K562 (cell line): ENCODE measurements at regions not wholly inside any gene's neighbourhood (a gene's known extent, or its start where the extent isn't known, plus 50 kb on each side); places are given as distances from the start of the nearest gene placed in this dataset.

Source experiments
- ATF2 ChIP-seq: sonication (generic); formaldehyde crosslinking; IDR thresholded peaks from 2 replicates; pipeline ENCODE4 v1.8.1; 2022; ENCODE audit warnings: missing genetic modification reagents
- CREB3 ChIP-seq: fragments of 450-650 bp; conservative IDR thresholded peaks from 2 replicates; pipeline ENCODE4 v1.6.1; 2016; ENCODE audit warnings: missing genetic modification characterization, low read depth, mild to moderate bottlenecking, missing compliant biosample characterization, moderate library complexity
- CTCF ChIP-seq, 3 experiments: IDR thresholded peaks in 2 of 3; conservative IDR thresholded peaks in 1 of 3; 2 replicates each; pipeline ENCODE4 v1.5.1; 2011 to 2012; ENCODE audit warnings: low read length in 3 of 3, mild to moderate bottlenecking in 3 of 3, control low read depth in 2 of 3, improper control_type of control experiment in 1 of 3, inconsistent platforms in 1 of 3, low read depth in 1 of 3, mixed read lengths in 1 of 3, moderate library complexity in 1 of 3; ENCODE audit not compliant: insufficient read depth in 2 of 3
- EP300 ChIP-seq: IDR thresholded peaks from 2 replicates; pipeline ENCODE4 v1.6.1; 2012; ENCODE audit warnings: low read length, improper control_type of control experiment
- EZH2 ChIP-seq: IDR thresholded peaks from 2 replicates; pipeline ENCODE4 v1.6.1; 2012; ENCODE audit warnings: low read depth, mild to moderate bottlenecking, inconsistent platforms, low read length, borderline replicate concordance
- FOXA1 ChIP-seq: fragments of 450-650 bp; IDR thresholded peaks from 2 replicates; pipeline ENCODE4 v1.6.1; 2016; ENCODE audit warnings: mild to moderate bottlenecking, borderline replicate concordance
- POLR2A ChIP-seq: fragments of 450-650 bp; conservative IDR thresholded peaks from 2 replicates; pipeline ENCODE4 v1.6.1; 2016
- POLR2AphosphoS5 ChIP-seq: IDR thresholded peaks from 2 replicates; pipeline ENCODE4 v1.6.1; 2011; ENCODE audit warnings: mild to moderate bottlenecking, low read depth, low read length, moderate library complexity; ENCODE audit not compliant: control insufficient read depth, insufficient read depth
- RNF2 ChIP-seq: sonication (generic); IDR thresholded peaks from 2 replicates; pipeline ENCODE4 v1.6.1; 2016
- SNRNP70 ChIP-seq: fragments of 200-400 bp; formaldehyde crosslinking; optimal IDR thresholded peaks from 2 replicates; pipeline ENCODE3; 2017; ENCODE audit warnings: low read depth, low read length
- USF2 ChIP-seq: sonication (generic); formaldehyde crosslinking; IDR thresholded peaks from 2 replicates; pipeline ENCODE4 v1.5.0; 2020; ENCODE audit warnings: missing genetic modification reagents
- ZFP30 ChIP-seq: fragments of 250-450 bp; sonication (Bioruptor Pico); IDR thresholded peaks from 2 replicates; pipeline ENCODE4 v1.8.0; 2022; ENCODE audit warnings: moderate library complexity, mild to moderate bottlenecking, inconsistent platforms, borderline replicate concordance
- TF ChIP-seq, protein P1 (sequence below): sonication (generic); formaldehyde crosslinking; IDR thresholded peaks from 2 replicates; pipeline ENCODE4 v1.8.0; 2022; ENCODE audit warnings: missing genetic modification reagents, mild to moderate bottlenecking, borderline replicate concordance

GRCh38 chr10:2252096-2252495 lies 514.8 kb upstream of the ADARB2 start:
- TF ChIP-seq SNRNP70: no peak
- no peak for TF ChIP-seq FOXA1
- no peak for TF ChIP-seq ATF2
- TF ChIP-seq EP300: no peak
- no peak for TF ChIP-seq POLR2A
- TF ChIP-seq ZFP30 (CRISPR knock-in tag): no peak
- no peak for TF ChIP-seq CREB3
- TF ChIP-seq EZH2: no peak
- TF ChIP-seq POLR2AphosphoS5: no peak
- TF ChIP-seq CTCF (IDR thresholded peaks at IDR 0.05 in 2 of 3, conservative IDR thresholded peaks at IDR 0.05 in 1 of 3; ENCODE audit: insufficient read depth in 2 of 3, low read depth in 1 of 3, low read length in 3 of 3): no peak
- no peak for TF ChIP-seq RNF2
- TF ChIP-seq USF2 (CRISPR knock-in tag): no peak
- TF ChIP-seq, protein P1, sequence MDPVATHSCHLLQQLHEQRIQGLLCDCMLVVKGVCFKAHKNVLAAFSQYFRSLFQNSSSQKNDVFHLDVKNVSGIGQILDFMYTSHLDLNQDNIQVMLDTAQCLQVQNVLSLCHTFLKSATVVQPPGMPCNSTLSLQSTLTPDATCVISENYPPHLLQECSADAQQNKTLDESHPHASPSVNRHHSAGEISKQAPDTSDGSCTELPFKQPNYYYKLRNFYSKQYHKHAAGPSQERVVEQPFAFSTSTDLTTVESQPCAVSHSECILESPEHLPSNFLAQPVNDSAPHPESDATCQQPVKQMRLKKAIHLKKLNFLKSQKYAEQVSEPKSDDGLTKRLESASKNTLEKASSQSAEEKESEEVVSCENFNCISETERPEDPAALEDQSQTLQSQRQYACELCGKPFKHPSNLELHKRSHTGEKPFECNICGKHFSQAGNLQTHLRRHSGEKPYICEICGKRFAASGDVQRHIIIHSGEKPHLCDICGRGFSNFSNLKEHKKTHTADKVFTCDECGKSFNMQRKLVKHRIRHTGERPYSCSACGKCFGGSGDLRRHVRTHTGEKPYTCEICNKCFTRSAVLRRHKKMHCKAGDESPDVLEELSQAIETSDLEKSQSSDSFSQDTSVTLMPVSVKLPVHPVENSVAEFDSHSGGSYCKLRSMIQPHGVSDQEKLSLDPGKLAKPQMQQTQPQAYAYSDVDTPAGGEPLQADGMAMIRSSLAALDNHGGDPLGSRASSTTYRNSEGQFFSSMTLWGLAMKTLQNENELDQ (CRISPR knock-in tag): no peak
